Glutamatergic neuron (in vitro differentiated cells): ENCODE measurements at regions not wholly inside any gene's neighbourhood (a gene's known extent, or its start where the extent isn't known, plus 50 kb on each side); places are given as distances from the start of the nearest gene placed in this dataset.
"Not testable (repeated sequence)": the region's sequence is repeated elsewhere in the genome, so short reads cannot be mapped to it uniquely, and the experiment has no call there.

Experiments
- DNase-seq: peaks from one replicate; pipeline ENCODE4 v3.0.0; 2022
- H3K27ac Mint-ChIP-seq: one replicate; pipeline ENCODE4 v1.8.0; 2020; ENCODE audit warnings: mild to moderate bottlenecking, mixed read lengths, inconsistent platforms; ENCODE audit not compliant: unreplicated experiment
- H3K27me3 Mint-ChIP-seq: one replicate; pipeline ENCODE4 v1.8.0; 2020; ENCODE audit warnings: mild to moderate bottlenecking, moderate library complexity, mixed read lengths, inconsistent platforms; ENCODE audit not compliant: unreplicated experiment
- H3K36me3 Mint-ChIP-seq: one replicate; pipeline ENCODE4 v1.8.0; 2020; ENCODE audit warnings: mild to moderate bottlenecking, mixed read lengths, inconsistent platforms; ENCODE audit not compliant: unreplicated experiment
- H3K4me1 Mint-ChIP-seq: one replicate; pipeline ENCODE4 v1.8.0; 2020; ENCODE audit warnings: mild to moderate bottlenecking, low read depth, mixed read lengths, inconsistent platforms; ENCODE audit not compliant: unreplicated experiment
- H3K4me3 Mint-ChIP-seq: one replicate; pipeline ENCODE4 v1.8.0; 2020; ENCODE audit warnings: mild to moderate bottlenecking, mixed read lengths, inconsistent platforms; ENCODE audit not compliant: unreplicated experiment
- H3K9me3 Mint-ChIP-seq: one replicate; pipeline ENCODE4 v1.8.0; 2020; ENCODE audit warnings: mild to moderate bottlenecking, moderate library complexity, mixed read lengths, inconsistent platforms; ENCODE audit not compliant: unreplicated experiment
- CTCF ChIP-seq: fragments of 200-600 bp; sonication (generic); IDR thresholded peaks from one replicate; pipeline ENCODE4 v1.5.0; 2021; ENCODE audit not compliant: partially characterized antibody, unreplicated experiment

DNA sequence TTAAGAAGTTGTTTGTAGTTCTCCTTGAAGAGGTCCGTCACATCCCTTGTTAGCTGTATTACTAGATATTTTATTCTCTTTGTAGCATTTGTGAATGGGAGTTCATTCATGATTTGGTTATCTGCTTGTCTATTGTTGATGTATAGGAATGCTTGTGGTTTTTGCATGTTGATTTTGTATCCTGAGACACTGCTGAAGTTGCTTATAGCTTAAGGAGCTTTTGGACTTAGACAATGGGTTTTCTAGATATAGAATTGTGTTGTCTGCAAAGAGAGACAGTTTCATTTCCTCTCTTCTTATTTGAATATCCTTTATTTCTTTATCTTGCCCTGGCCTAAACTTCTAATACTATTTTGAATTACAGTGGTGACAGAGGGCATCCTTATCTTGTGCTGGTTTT, 52.1 kb upstream of the GRID2 start:
- no peak overlapping the region for H3K27ac Mint-ChIP-seq
- no peaks in the 10 kb centered on the region for H3K4me1 Mint-ChIP-seq
- no peak for TF ChIP-seq CTCF
- H3K27me3 Mint-ChIP-seq, result no peaks in the 10 kb centered on the region
- no peak overlapping the region for H3K4me3 Mint-ChIP-seq
- H3K36me3 Mint-ChIP-seq, result peaks cover 18% of the 10 kb centered on the region
- no peak for DNase-seq
- H3K9me3 Mint-ChIP-seq, result peaks cover 6% of the 10 kb centered on the region

GRCh38 chr4:92252358-92252757, 51.4 kb upstream of the GRID2 start:
- H3K9me3 Mint-ChIP-seq, H3K27me3 Mint-ChIP-seq, H3K4me1 Mint-ChIP-seq, DNase-seq, H3K27ac Mint-ChIP-seq, H3K4me3 Mint-ChIP-seq: not testable (repeated sequence)
- peaks cover 22% of the 10 kb centered on the region for H3K36me3 Mint-ChIP-seq

- Mint-ChIP-seq H3K27ac (no peak overlapping the region), H3K4me3 (no peak overlapping the region), H3K9me3 (peaks cover 9% of the 10 kb centered on the region), H3K36me3 (peaks cover 22% of the 10 kb centered on the region), H3K4me1 (no peaks in the 10 kb centered on the region), H3K27me3 (no peaks in the 10 kb centered on the region)
- no peak for DNase-seq
- TF ChIP-seq CTCF, result no peak
Measured at GRCh38 chr4:92252846-92253245, 50.9 kb upstream of the GRID2 start.

DNA sequence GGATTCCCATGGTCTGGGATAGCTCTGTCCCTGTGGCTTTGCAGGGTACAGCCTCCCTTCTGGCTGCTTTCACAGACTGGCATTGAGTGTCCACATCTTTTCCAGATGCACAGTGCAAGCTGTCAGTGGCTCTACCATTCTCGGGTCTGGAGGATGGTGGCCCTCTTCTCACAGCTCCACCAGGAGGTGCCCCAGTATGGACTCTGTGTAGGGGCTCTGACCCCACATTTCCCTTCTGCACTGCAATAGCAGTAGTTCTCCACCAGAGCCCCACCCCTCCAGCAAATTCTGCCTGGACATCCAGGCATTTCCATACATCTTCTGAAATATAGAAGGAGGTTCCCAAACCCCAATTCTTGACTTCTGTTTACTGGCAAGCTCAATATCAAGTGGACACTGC, 50.2 kb upstream of the GRID2 start:
- TF ChIP-seq CTCF, result no peak
- peaks cover 9% of the 10 kb centered on the region for H3K9me3 Mint-ChIP-seq
- H3K4me3 Mint-ChIP-seq, result no peak overlapping the region
- no peaks in the 10 kb centered on the region for H3K27me3 Mint-ChIP-seq
- no peak for DNase-seq
- H3K4me1 Mint-ChIP-seq, result no peaks in the 10 kb centered on the region
- H3K36me3 Mint-ChIP-seq, result peaks cover 22% of the 10 kb centered on the region
- H3K27ac Mint-ChIP-seq, result no peak overlapping the region
